Keratinocyte (primary cell): ENCODE measurements at regions not wholly inside any gene's neighbourhood (a gene's known extent, or its start where the extent isn't known, plus 50 kb on each side); places are given as distances from the start of the nearest gene placed in this dataset.

ENCODE experiments used
- EZH2 ChIP-seq: IDR thresholded peaks from one replicate; pipeline ENCODE4 v1.6.1; 2012; ENCODE audit warnings: inconsistent platforms, mild to moderate bottlenecking, low read length, moderate library complexity
- TF ChIP-seq, protein P1 (sequence below), 3 experiments: IDR thresholded peaks in 1 of 3; conservative IDR thresholded peaks in 1 of 3; optimal IDR thresholded peaks in 1 of 3; 2 replicates in 2 of 3; 3 replicates in 1 of 3; pipeline versions ENCODE3 to v1.5.1; 2011; ENCODE audit warnings: low read length in 3 of 3, mild to moderate bottlenecking in 3 of 3, moderate library complexity in 2 of 3, control low read depth in 1 of 3, inconsistent platforms in 1 of 3; ENCODE audit not compliant: insufficient read depth in 2 of 3; ENCODE audit errors: extremely low read depth in 1 of 3

DNA sequence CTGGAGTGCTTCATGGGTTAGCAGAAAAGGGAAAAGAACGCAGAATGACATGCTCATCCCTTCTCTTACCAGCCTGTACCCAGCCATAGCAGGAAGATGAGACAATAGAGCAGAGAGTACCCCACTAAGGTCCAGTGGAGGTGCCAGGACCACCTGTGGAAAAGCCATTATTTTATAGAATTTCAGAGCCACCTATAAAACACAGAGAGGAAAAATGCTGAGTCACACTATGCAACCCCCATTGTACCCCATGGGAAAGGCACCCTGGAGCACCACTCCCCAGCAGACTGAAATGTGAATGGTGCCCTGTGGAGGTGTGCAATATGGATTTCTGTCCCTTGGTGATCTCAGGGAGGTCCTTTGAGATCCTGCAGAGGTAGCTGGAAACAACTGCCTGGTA, 97.2 kb downstream of the HES1 start:
- TF ChIP-seq, protein P1, sequence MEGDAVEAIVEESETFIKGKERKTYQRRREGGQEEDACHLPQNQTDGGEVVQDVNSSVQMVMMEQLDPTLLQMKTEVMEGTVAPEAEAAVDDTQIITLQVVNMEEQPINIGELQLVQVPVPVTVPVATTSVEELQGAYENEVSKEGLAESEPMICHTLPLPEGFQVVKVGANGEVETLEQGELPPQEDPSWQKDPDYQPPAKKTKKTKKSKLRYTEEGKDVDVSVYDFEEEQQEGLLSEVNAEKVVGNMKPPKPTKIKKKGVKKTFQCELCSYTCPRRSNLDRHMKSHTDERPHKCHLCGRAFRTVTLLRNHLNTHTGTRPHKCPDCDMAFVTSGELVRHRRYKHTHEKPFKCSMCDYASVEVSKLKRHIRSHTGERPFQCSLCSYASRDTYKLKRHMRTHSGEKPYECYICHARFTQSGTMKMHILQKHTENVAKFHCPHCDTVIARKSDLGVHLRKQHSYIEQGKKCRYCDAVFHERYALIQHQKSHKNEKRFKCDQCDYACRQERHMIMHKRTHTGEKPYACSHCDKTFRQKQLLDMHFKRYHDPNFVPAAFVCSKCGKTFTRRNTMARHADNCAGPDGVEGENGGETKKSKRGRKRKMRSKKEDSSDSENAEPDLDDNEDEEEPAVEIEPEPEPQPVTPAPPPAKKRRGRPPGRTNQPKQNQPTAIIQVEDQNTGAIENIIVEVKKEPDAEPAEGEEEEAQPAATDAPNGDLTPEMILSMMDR (optimal IDR thresholded peaks at IDR 0.05 in 1 of 3, IDR thresholded peaks at IDR 0.05 in 1 of 3, conservative IDR thresholded peaks at IDR 0.05 in 1 of 3; ENCODE audit: extremely low read depth in 1 of 3, insufficient read depth in 2 of 3, low read length in 3 of 3) = no peak
- no peak for TF ChIP-seq EZH2
